ENCODE measurements at regions not wholly inside any gene's neighbourhood (a gene's known extent, or its start where the extent isn't known, plus 50 kb on each side); places are given as distances from the start of the nearest gene placed in this dataset.

DNA sequence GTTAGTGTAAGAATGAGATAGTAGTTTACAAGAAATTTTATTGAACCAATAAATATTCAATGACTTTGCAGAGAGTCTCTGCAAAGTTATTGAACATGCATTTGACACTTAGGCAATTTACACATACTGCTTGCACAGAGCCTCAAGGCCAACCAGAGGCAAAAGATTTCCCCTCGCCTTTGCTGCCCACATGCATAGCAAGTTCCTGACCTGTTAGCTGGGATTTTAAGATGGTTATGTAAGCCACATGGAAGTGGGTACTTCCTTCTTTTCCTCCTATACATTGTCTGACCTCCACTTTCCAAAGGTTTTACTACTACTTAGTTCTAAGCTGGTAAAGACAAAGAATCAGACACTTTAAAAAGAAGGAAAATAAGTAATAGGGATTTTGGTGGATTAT is 430.1 kb upstream of the FRG1 start:
- TF ChIP-seq, protein P1, sequence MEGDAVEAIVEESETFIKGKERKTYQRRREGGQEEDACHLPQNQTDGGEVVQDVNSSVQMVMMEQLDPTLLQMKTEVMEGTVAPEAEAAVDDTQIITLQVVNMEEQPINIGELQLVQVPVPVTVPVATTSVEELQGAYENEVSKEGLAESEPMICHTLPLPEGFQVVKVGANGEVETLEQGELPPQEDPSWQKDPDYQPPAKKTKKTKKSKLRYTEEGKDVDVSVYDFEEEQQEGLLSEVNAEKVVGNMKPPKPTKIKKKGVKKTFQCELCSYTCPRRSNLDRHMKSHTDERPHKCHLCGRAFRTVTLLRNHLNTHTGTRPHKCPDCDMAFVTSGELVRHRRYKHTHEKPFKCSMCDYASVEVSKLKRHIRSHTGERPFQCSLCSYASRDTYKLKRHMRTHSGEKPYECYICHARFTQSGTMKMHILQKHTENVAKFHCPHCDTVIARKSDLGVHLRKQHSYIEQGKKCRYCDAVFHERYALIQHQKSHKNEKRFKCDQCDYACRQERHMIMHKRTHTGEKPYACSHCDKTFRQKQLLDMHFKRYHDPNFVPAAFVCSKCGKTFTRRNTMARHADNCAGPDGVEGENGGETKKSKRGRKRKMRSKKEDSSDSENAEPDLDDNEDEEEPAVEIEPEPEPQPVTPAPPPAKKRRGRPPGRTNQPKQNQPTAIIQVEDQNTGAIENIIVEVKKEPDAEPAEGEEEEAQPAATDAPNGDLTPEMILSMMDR (IDR thresholded peaks at IDR 0.05), result no peak
- Histone ChIP-seq H3K4me1 (no peaks in the 10 kb centered on the region), H3K27me3 (no peaks in the 10 kb centered on the region), H3K9me3 (no peaks in the 10 kb centered on the region), H3K36me3 (no peaks in the 10 kb centered on the region), H3K4me3 (no peak overlapping the region), H3K27ac (no peak overlapping the region)
- ATAC-seq (no peak), DNase-seq (no peak)
- intact Hi-C loops (cut with DNase I), result no loop called here

- DNase-seq (no peak), ATAC-seq (no peak)
- TF ChIP-seq, protein P1 (IDR thresholded peaks at IDR 0.05), result no peak
- intact Hi-C loops (cut with DNase I), result no loop called here
- no peak overlapping the region for H3K27ac ChIP-seq
- no peaks in the 10 kb centered on the region for H3K27me3 ChIP-seq
- no peak overlapping the region for H3K4me3 ChIP-seq
- H3K4me1 ChIP-seq, result no peaks in the 10 kb centered on the region
- no peaks in the 10 kb centered on the region for H3K9me3 ChIP-seq
- H3K36me3 ChIP-seq, result no peaks in the 10 kb centered on the region
Measured at GRCh38 chr4:189511581-189511980, 429.1 kb upstream of the FRG1 start.

GRCh38 chr4:189513421-189513820 is 427.3 kb upstream of the FRG1 start:
- Histone ChIP-seq H3K9me3 (no peaks in the 10 kb centered on the region), H3K4me3 (no peak overlapping the region), H3K27ac (no peak overlapping the region), H3K36me3 (no peaks in the 10 kb centered on the region), H3K4me1 (no peaks in the 10 kb centered on the region), H3K27me3 (no peaks in the 10 kb centered on the region)
- TF ChIP-seq, protein P1 (IDR thresholded peaks at IDR 0.05), result no peak
- no peak for ATAC-seq
- intact Hi-C loops (cut with DNase I), result no loop called here
- DNase-seq, result no peak

DNA sequence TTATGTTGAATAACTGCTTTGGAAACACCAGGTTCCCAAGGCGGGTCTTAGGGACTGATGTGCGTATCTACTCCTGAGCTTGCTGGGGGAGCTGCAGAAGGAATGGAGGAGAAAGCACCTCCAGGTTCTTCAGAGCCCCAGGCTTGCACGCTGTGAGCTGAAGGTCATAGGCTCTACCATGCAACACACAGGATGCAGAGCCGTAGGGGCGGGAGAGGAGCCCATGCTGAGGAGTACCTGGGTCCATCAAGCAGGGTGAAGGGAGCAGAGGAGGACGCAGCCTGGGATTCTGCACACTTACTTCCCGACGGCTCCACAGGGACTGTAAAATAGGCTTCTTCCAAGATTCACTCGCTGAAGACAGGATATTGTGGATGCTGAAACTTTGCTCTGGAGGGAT is 426.5 kb upstream of the FRG1 start:
- no peak for DNase-seq
- Histone ChIP-seq H3K4me3 (no peak overlapping the region), H3K9me3 (no peaks in the 10 kb centered on the region), H3K4me1 (no peaks in the 10 kb centered on the region), H3K36me3 (no peaks in the 10 kb centered on the region), H3K27me3 (no peaks in the 10 kb centered on the region), H3K27ac (no peak overlapping the region)
- intact Hi-C loops (cut with DNase I), result no loop called here
- TF ChIP-seq, protein P1 (IDR thresholded peaks at IDR 0.05), result no peak
- ATAC-seq, result no peak

GRCh38 chr4:189516902-189517301 is 423.8 kb upstream of the FRG1 start:
- DNase-seq (no peak), ATAC-seq (no peak)
- H3K27me3 ChIP-seq, result no peaks in the 10 kb centered on the region
- H3K9me3 ChIP-seq, result no peaks in the 10 kb centered on the region
- TF ChIP-seq, protein P1 (IDR thresholded peaks at IDR 0.05), result no peak
- no peaks in the 10 kb centered on the region for H3K36me3 ChIP-seq
- H3K4me1 ChIP-seq, result no peaks in the 10 kb centered on the region
- intact Hi-C loops (cut with DNase I), result no loop called here
- H3K27ac ChIP-seq, result no peak overlapping the region
- H3K4me3 ChIP-seq, result no peak overlapping the region

GRCh38 chr4:189519186-189519585 is 421.5 kb upstream of the FRG1 start:
- no peak for ATAC-seq
- no peaks in the 10 kb centered on the region for H3K27me3 ChIP-seq
- TF ChIP-seq, protein P1 (IDR thresholded peaks at IDR 0.05), result no peak
- no peak overlapping the region for H3K4me3 ChIP-seq
- no peaks in the 10 kb centered on the region for H3K36me3 ChIP-seq
- H3K27ac ChIP-seq, result no peak overlapping the region
- H3K9me3 ChIP-seq, result no peaks in the 10 kb centered on the region
- no peaks in the 10 kb centered on the region for H3K4me1 ChIP-seq
- intact Hi-C loops (cut with DNase I), result no loop called here
- no peak for DNase-seq
